Endothelial cell of umbilical vein (primary cell): ENCODE measurements at regions not wholly inside any gene's neighbourhood (a gene's known extent, or its start where the extent isn't known, plus 50 kb on each side); places are given as distances from the start of the nearest gene placed in this dataset.

Experiments
- BruUV-seq: library from RNA; stranded (reverse); fragments of 400-500 nt; replicated peaks from 2 replicates; lab custom pipeline; 2021; lab: Mats Ljungman, UMichigan
- CTCF ChIA-PET: fragments of 300-600, 350-600 bp; sonication (Branson Sonifier 250); formaldehyde crosslinking; loops from one replicate; lab custom pipeline; 2021; ENCODE audit warnings: antibody characterized with exemption, inconsistent platforms; lab: Charles Lee
- POLR2A ChIA-PET: fragments of 300-600, 350-600 bp; sonication (Branson Sonifier 250); formaldehyde crosslinking; loops from one replicate; lab custom pipeline; 2021; ENCODE audit warnings: antibody characterized with exemption, inconsistent platforms; lab: Charles Lee
- DNase-seq: peaks from one replicate; pipeline ENCODE4 v3.0.0-alpha.2; 2011; ENCODE audit warnings: low read depth, low spot score
- FAIRE-seq: peaks from 2 replicates; lab custom pipeline; 2011; peaks lifted over from hg19 to GRCh38; lab: Jason Lieb, UNC
- H2AFZ ChIP-seq: 2 replicates; pipeline ENCODE4 v1.6.0; 2012; ENCODE audit warnings: low read depth, low read length, control low read depth, inconsistent platforms
- H3K27ac ChIP-seq: 2 replicates; pipeline ENCODE4 v1.5.1; 2011; ENCODE audit warnings: low read depth, mild to moderate bottlenecking, control low read depth, low read length, moderate library complexity; ENCODE audit not compliant: insufficient read depth
- H3K27me3 ChIP-seq, 2 experiments: 2 replicates each; pipeline versions ENCODE4 v1.6.0 to v1.6.1; 2011; ENCODE audit warnings: low read length in 2 of 2, mixed read lengths in 1 of 2; ENCODE audit not compliant: control insufficient read depth in 2 of 2, insufficient read depth in 2 of 2
- H3K36me3 ChIP-seq, 2 experiments: 2 replicates in 1 of 2; 3 replicates in 1 of 2; pipeline ENCODE4 v1.5.1; 2011; ENCODE audit warnings: low read length in 2 of 2, mild to moderate bottlenecking in 1 of 2, moderate library complexity in 1 of 2; ENCODE audit not compliant: control insufficient read depth in 2 of 2, insufficient read depth in 2 of 2; ENCODE audit errors: extremely low read depth in 1 of 2
- H3K4me1 ChIP-seq: 3 replicates; pipeline ENCODE4 v1.5.1; 2011; ENCODE audit warnings: mild to moderate bottlenecking, low read length; ENCODE audit not compliant: control insufficient read depth, insufficient read depth; ENCODE audit errors: extremely low read depth
- H3K4me2 ChIP-seq: 2 replicates; pipeline ENCODE4 v1.6.1; 2011; ENCODE audit warnings: low read length, control low read depth, mixed read lengths; ENCODE audit not compliant: insufficient read depth
- H3K4me3 ChIP-seq, 3 experiments: fragments of 200-600 bp in 1 of 3; sonication (generic), shearing (Covaris generic) in 1 of 3; replicated peaks in 1 of 3; 2 replicates each; pipeline ENCODE4 v1.5.1; 2011 to 2016; ENCODE audit warnings: control low read depth in 3 of 3, low read length in 3 of 3, mild to moderate bottlenecking in 2 of 3, inconsistent platforms in 1 of 3, low read depth in 1 of 3, moderate library complexity in 1 of 3; ENCODE audit not compliant: insufficient read depth in 1 of 3
- H3K79me2 ChIP-seq: 2 replicates; pipeline ENCODE4 v1.6.0; 2012; ENCODE audit warnings: low read length, inconsistent platforms; ENCODE audit not compliant: control insufficient read depth, insufficient read depth
- H3K9ac ChIP-seq: replicated peaks from 2 replicates; pipeline ENCODE3; 2011; ENCODE audit warnings: low read length, control low read depth; ENCODE audit not compliant: insufficient read depth; ENCODE audit errors: extremely low read depth
- H3K9me1 ChIP-seq: replicated peaks from 3 replicates; pipeline ENCODE4 v1.6.0; 2011; ENCODE audit warnings: mild to moderate bottlenecking, low read length; ENCODE audit not compliant: control insufficient read depth, insufficient read depth; ENCODE audit errors: extremely low read depth
- H3K9me3 ChIP-seq: replicated peaks from 2 replicates; pipeline ENCODE4 v1.5.1; 2012; ENCODE audit warnings: low read length, inconsistent platforms; ENCODE audit not compliant: control insufficient read depth, insufficient read depth
- H4K20me1 ChIP-seq: replicated peaks from 2 replicates; pipeline ENCODE3; 2011; ENCODE audit warnings: mild to moderate bottlenecking, low read length; ENCODE audit not compliant: control insufficient read depth, insufficient read depth; ENCODE audit errors: extremely low read depth
- CTCF ChIP-seq, 2 donors: IDR thresholded peaks; 1 replicate in 1 of 2; 2 replicates in 1 of 2; pipeline ENCODE4 v1.5.1; 2011; ENCODE audit warnings: low read length in 2 of 2, mild to moderate bottlenecking in 2 of 2, moderate library complexity in 2 of 2, control low read depth in 1 of 2, inconsistent platforms in 1 of 2, low read depth in 1 of 2; ENCODE audit not compliant: insufficient read depth in 1 of 2; ENCODE audit errors: extremely low read depth in 1 of 2
- EZH2 ChIP-seq: IDR thresholded peaks from 2 replicates; pipeline ENCODE4 v1.6.1; 2012; ENCODE audit warnings: borderline replicate concordance, low read depth, mild to moderate bottlenecking, moderate library complexity, low read length, inconsistent platforms; ENCODE audit not compliant: severe bottlenecking
- FOS ChIP-seq: IDR thresholded peaks from 2 replicates; pipeline ENCODE4 v1.6.1; 2011; ENCODE audit warnings: mild to moderate bottlenecking, low read length, moderate library complexity, borderline replicate concordance; ENCODE audit not compliant: insufficient read depth
- GATA2 ChIP-seq: IDR thresholded peaks from 2 replicates; pipeline ENCODE4 v1.7.0; 2011; ENCODE audit warnings: low read depth, mild to moderate bottlenecking, moderate library complexity, mixed read lengths, low read length; ENCODE audit not compliant: insufficient read length, insufficient read depth
- JUN ChIP-seq: IDR thresholded peaks from 2 replicates; pipeline ENCODE4 v1.6.1; 2011; ENCODE audit warnings: borderline replicate concordance, low read depth; ENCODE audit not compliant: insufficient read length, insufficient read depth
- MAX ChIP-seq: IDR thresholded peaks from 2 replicates; pipeline ENCODE4 v1.6.1; 2011; ENCODE audit not compliant: insufficient read depth, insufficient read length
- MYC ChIP-seq: IDR thresholded peaks from one replicate; pipeline ENCODE4 v1.6.1; 2011; ENCODE audit warnings: mild to moderate bottlenecking, low read depth, low read length
- POLR2A ChIP-seq: IDR thresholded peaks from 2 replicates; pipeline ENCODE4 v1.6.1; 2012; ENCODE audit warnings: low read depth, mild to moderate bottlenecking, control low read depth, low read length
- POLR2AphosphoS5 ChIP-seq: IDR thresholded peaks from 2 replicates; pipeline ENCODE4 v1.6.1; 2012; ENCODE audit warnings: low read depth, mild to moderate bottlenecking, control low read depth, low read length, moderate library complexity; ENCODE audit not compliant: insufficient read depth
- dilution Hi-C: fragments of 300-500 bp; cut with MboI; formaldehyde crosslinking; loops from one replicate; pipeline ENCODE4 v1.15.0; 2019; ENCODE audit warnings: low sequenced_read_pairs; ENCODE audit not compliant: extremely low pct_ligation_motif_present
- intact Hi-C: fragments of 100-400 bp; cut with micrococcal nuclease; formaldehyde crosslinking; loops from one replicate; pipeline ENCODE4 v1.10.0; 2022

GRCh38 chr21:22627911-22628310 lies 1629.7 kb downstream of the NCAM2 start:
- H3K27ac ChIP-seq, result no peak overlapping the region
- no TSS peak for BruUV-seq
- H3K27me3 ChIP-seq, result no peaks in the 10 kb centered on the region
- no peaks in the 10 kb centered on the region for H3K4me1 ChIP-seq
- DNase-seq, result no peak
- H3K9me1 ChIP-seq, result no peaks in the 10 kb centered on the region
- no peak overlapping the region for H3K4me3 ChIP-seq
- ChIA-PET POLR2A (no interaction called here), CTCF (no interaction called here)
- no peaks in the 10 kb centered on the region for H3K36me3 ChIP-seq
- H2AFZ ChIP-seq, result no peak overlapping the region
- no peaks in the 10 kb centered on the region for H4K20me1 ChIP-seq
- no peaks in the 10 kb centered on the region for H3K79me2 ChIP-seq
- H3K9ac ChIP-seq, result no peak overlapping the region
- no peak overlapping the region for H3K4me2 ChIP-seq
- TF ChIP-seq POLR2AphosphoS5 (no peak), GATA2 (no peak), JUN (no peak), POLR2A (no peak), MYC (no peak), CTCF (IDR thresholded peaks at IDR 0.05; ENCODE audit: extremely low read depth in 1 of 2, insufficient read depth in 1 of 2, low read depth in 1 of 2, low read length in 2 of 2) (no peak), FOS (no peak), EZH2 (no peak), MAX (no peak)
- no peaks in the 10 kb centered on the region for H3K9me3 ChIP-seq
- FAIRE-seq, result no peak
- dilution Hi-C loops, result no loop called here
- intact Hi-C loops, result no loop called here
